Prostate gland (tissue), 2 donors: ENCODE measurements at regions not wholly inside any gene's neighbourhood (a gene's known extent, or its start where the extent isn't known, plus 50 kb on each side); places are given as distances from the start of the nearest gene placed in this dataset.

Experiments used
- CTCF ChIP-seq, 4 experiments: fragments of 200-600 bp in 2 of 4; fragments of 450-650 bp in 2 of 4; sonication (generic) in 2 of 4; IDR thresholded peaks; 1 replicate in 3 of 4; 2 replicates in 1 of 4; pipeline ENCODE4 v1.5.1; 2016 to 2019; ENCODE audit warnings: antibody characterized with exemption in 4 of 4, mild to moderate bottlenecking in 2 of 4, moderate library complexity in 2 of 4
- POLR2A ChIP-seq: fragments of 450-650 bp; IDR thresholded peaks from one replicate; pipeline ENCODE4 v1.6.1; 2016; ENCODE audit warnings: antibody characterized with exemption, mild to moderate bottlenecking
- POLR2AphosphoS5 ChIP-seq: sonication (generic); formaldehyde crosslinking; IDR thresholded peaks from one replicate; pipeline ENCODE4 v1.6.1; 2017; ENCODE audit warnings: antibody characterized with exemption

GRCh38 chr7:91427051-91427450 is 162.8 kb downstream of the FZD1 start:
- TF ChIP-seq CTCF (IDR thresholded peaks at IDR 0.05), result no peak
- TF ChIP-seq POLR2A, result no peak
- no peak for TF ChIP-seq POLR2AphosphoS5
